ENCODE measurements at regions not wholly inside any gene's neighbourhood (a gene's known extent, or its start where the extent isn't known, plus 50 kb on each side); places are given as distances from the start of the nearest gene placed in this dataset.

DNA sequence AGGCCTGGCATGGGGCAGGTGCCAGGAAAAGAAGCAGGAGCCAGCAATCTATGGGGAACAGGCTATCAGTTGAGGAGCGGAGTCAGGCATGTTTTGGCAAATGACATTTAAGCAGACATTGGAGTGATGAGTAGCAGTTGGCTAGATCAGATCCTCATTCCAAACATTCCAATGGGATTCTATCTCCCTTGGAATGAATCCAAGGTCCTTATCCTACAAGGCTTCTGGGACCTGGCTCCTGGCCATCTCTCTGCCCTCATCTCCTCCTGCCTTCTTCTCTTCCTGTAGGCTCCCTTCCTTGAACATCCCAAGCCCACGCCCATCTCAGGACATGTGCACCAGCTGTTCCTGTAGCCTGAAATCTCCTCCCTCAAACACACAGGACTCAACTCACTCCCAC, 1074.5 kb downstream of the TBC1D22A start:
- Histone ChIP-seq H3K36me3 (replicated peaks in 1 of 2; ENCODE audit: control insufficient read depth in 1 of 2, insufficient read depth in 2 of 2, low read length in 2 of 2) (no peaks in the 10 kb centered on the region), H3K27me3 (ENCODE audit: control insufficient read depth in 1 of 2, insufficient read depth in 2 of 2, low read length in 2 of 2) (peaks cover 0 to 10% of the 10 kb centered on the region in 2 experiments; a peak in 1 of 5 replicates), H3K79me2 (ENCODE audit: insufficient read depth, low read length) (no peaks in the 10 kb centered on the region), H3K4me2 (ENCODE audit: low read depth, low read length) (no peak overlapping the region), H3K4me1 (ENCODE audit: insufficient read depth, low read length) (no peaks in the 10 kb centered on the region), H3K9ac (ENCODE audit: insufficient read depth, low read depth, low read length) (no peak overlapping the region), H4K20me1 (ENCODE audit: insufficient read depth, low read length) (no peaks in the 10 kb centered on the region), H2AFZ (ENCODE audit: low read length) (no peak overlapping the region), H3K9me3 (ENCODE audit: low read length) (no peaks in the 10 kb centered on the region), H3K27ac (ENCODE audit: extremely low read length, insufficient read depth, low read length) (no peak overlapping the region), H3K4me3 (replicated peaks in 1 of 3; ENCODE audit: insufficient read depth in 1 of 3, low read depth in 2 of 3, low read length in 3 of 3) (no peak overlapping the region)
- no peak for ATAC-seq
- in situ Hi-C loops (cut with HindIII; ENCODE audit: extremely low pct_ligation_motif_present, low pct_unique_long_range_greater_than_20kb), result no loop called here
- no peak for DNase-seq (ENCODE audit: low spot score)
- POLR2A ChIA-PET, result no interaction called here
- FAIRE-seq, result no peak
- BruUV-seq (replicated peaks), result no TSS peak
- intact Hi-C loops (cut with micrococcal nuclease; ENCODE audit: unreplicated experiment), result no loop called here
- CTCF ChIA-PET (ENCODE audit: low intra/inter-chr PET ratio, low total read pairs), result no interaction called here
- TF ChIP-seq ZNF292 (CRISPR knock-in tag; IDR thresholded peaks at IDR 0.05; ENCODE audit: borderline replicate concordance, low read depth), result no peak
- TF ChIP-seq ZNF20 (CRISPR knock-in tag; IDR thresholded peaks at IDR 0.05), result no peak
- no peak for TF ChIP-seq ZNF781 (CRISPR knock-in tag; IDR thresholded peaks at IDR 0.05; ENCODE audit: borderline replicate concordance, not compliant biosample characterization)
- no peak for TF ChIP-seq KDM3A (CRISPR knock-in tag; IDR thresholded peaks at IDR 0.05; ENCODE audit: low read depth)
- TF ChIP-seq HNF4A (CRISPR knock-in tag; IDR thresholded peaks at IDR 0.05), result no peak
- TF ChIP-seq MTA1 (CRISPR knock-in tag; IDR thresholded peaks at IDR 0.05; ENCODE audit: borderline replicate concordance), result no peak
- TF ChIP-seq MED1 (CRISPR knock-in tag; IDR thresholded peaks at IDR 0.05), result no peak
- no peak for TF ChIP-seq PLRG1 (conservative IDR thresholded peaks at IDR 0.05)
- 48% methylated on average over 2 of the region's 2 CpGs for WGBS (ENCODE audit: low lambda C conversion rate)

DNA sequence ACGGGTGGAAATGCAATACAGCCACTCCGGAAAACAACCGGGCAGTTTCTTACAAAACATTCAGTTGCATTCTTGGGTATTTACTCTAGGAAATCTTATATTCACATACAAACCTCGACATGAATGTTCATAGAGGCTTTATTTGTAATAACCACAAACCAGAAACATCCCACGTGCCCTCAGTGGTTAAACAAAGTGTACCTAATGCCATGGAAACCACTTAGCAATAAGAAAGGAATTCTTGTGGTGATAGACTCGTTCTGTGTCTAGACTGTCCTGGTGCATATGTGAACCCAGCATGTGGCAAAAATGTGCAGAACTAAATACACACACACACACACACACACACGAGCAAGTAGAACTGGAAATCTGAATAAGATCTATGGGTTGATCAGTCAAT, 1073.3 kb downstream of the TBC1D22A start:
- FAIRE-seq, result no peak
- ATAC-seq, result no peak
- WGBS (ENCODE audit: low lambda C conversion rate), result 22% methylated on average over 7 of the region's 7 CpGs
- intact Hi-C loops (cut with micrococcal nuclease; ENCODE audit: unreplicated experiment) (no loop called here), in situ Hi-C loops (cut with HindIII; ENCODE audit: extremely low pct_ligation_motif_present, low pct_unique_long_range_greater_than_20kb) (no loop called here)
- no peak overlapping the region for H2AFZ ChIP-seq (ENCODE audit: low read length)
- TF ChIP-seq ZNF776 (CRISPR knock-in tag; IDR thresholded peaks at IDR 0.05) (no peak), NR1H2 (CRISPR knock-in tag; IDR thresholded peaks at IDR 0.05; ENCODE audit: borderline replicate concordance, low read depth) (no peak), GTF2F1 (IDR thresholded peaks at IDR 0.05; ENCODE audit: low read length) (no peak), ZNF614 (CRISPR knock-in tag; IDR thresholded peaks at IDR 0.05; ENCODE audit: borderline replicate concordance) (no peak), FOXK1 (CRISPR knock-in tag; IDR thresholded peaks at IDR 0.05; ENCODE audit: borderline replicate concordance, low read depth) (no peak), CREM (IDR thresholded peaks at IDR 0.05) (no peak), CREM (CRISPR knock-in tag; IDR thresholded peaks at IDR 0.05) (no peak), TCF7 (IDR thresholded peaks at IDR 0.05; ENCODE audit: low read depth) (no peak), GATAD1 (CRISPR knock-in tag; IDR thresholded peaks at IDR 0.05) (no peak)
- TF ChIP-seq, protein P1, sequence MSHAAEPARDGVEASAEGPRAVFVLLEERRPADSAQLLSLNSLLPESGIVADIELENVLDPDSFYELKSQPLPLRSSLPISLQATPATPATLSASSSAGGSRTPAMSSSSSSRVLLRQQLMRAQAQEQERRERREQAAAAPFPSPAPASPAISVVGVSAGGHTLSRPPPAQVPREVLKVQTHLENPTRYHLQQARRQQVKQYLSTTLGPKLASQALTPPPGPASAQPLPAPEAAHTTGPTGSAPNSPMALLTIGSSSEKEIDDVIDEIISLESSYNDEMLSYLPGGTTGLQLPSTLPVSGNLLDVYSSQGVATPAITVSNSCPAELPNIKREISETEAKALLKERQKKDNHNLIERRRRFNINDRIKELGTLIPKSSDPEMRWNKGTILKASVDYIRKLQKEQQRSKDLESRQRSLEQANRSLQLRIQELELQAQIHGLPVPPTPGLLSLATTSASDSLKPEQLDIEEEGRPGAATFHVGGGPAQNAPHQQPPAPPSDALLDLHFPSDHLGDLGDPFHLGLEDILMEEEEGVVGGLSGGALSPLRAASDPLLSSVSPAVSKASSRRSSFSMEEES (CRISPR knock-in tag; IDR thresholded peaks at IDR 0.05), result no peak
- H3K4me1 ChIP-seq (ENCODE audit: insufficient read depth, low read length), result no peaks in the 10 kb centered on the region
- H3K27ac ChIP-seq (ENCODE audit: extremely low read length, insufficient read depth, low read length), result no peak overlapping the region
- no peak overlapping the region for H3K4me3 ChIP-seq (replicated peaks in 1 of 3; ENCODE audit: insufficient read depth in 1 of 3, low read depth in 2 of 3, low read length in 3 of 3)
- no peaks in the 10 kb centered on the region for H4K20me1 ChIP-seq (ENCODE audit: insufficient read depth, low read length)
- POLR2A ChIA-PET, result no interaction called here
- no peaks in the 10 kb centered on the region for H3K9me3 ChIP-seq (ENCODE audit: low read length)
- no peak overlapping the region for H3K4me2 ChIP-seq (ENCODE audit: low read depth, low read length)
- H3K9ac ChIP-seq (ENCODE audit: insufficient read depth, low read depth, low read length), result no peak overlapping the region
- H3K79me2 ChIP-seq (ENCODE audit: insufficient read depth, low read length), result no peaks in the 10 kb centered on the region
- BruUV-seq (replicated peaks), result no TSS peak
- CTCF ChIA-PET (ENCODE audit: low intra/inter-chr PET ratio, low total read pairs), result no interaction called here
- DNase-seq (ENCODE audit: low spot score), result peak; percentile 15
- no peaks in the 10 kb centered on the region; a peak in 1 of 5 replicates for H3K27me3 ChIP-seq (ENCODE audit: control insufficient read depth in 1 of 2, insufficient read depth in 2 of 2, low read length in 2 of 2)
- no peaks in the 10 kb centered on the region for H3K36me3 ChIP-seq (replicated peaks in 1 of 2; ENCODE audit: control insufficient read depth in 1 of 2, insufficient read depth in 2 of 2, low read length in 2 of 2)

Measured in HepG2 (cell line).